NCI-H1105 (cell line): ENCODE measurements at regions not wholly inside any gene's neighbourhood (a gene's known extent, or its start where the extent isn't known, plus 50 kb on each side); places are given as distances from the start of the nearest gene placed in this dataset.
A peak's percentile ranks its signal among the peaks of the same experiment; 100 is the strongest.
"Not testable (repeated sequence)": the region's sequence is repeated elsewhere in the genome, so short reads cannot be mapped to it uniquely, and the experiment has no call there.

ENCODE experiments used
- DNase-seq: peaks from one replicate; lab custom pipeline; 2025; lab: John Stamatoyannopoulos, UW

DNA sequence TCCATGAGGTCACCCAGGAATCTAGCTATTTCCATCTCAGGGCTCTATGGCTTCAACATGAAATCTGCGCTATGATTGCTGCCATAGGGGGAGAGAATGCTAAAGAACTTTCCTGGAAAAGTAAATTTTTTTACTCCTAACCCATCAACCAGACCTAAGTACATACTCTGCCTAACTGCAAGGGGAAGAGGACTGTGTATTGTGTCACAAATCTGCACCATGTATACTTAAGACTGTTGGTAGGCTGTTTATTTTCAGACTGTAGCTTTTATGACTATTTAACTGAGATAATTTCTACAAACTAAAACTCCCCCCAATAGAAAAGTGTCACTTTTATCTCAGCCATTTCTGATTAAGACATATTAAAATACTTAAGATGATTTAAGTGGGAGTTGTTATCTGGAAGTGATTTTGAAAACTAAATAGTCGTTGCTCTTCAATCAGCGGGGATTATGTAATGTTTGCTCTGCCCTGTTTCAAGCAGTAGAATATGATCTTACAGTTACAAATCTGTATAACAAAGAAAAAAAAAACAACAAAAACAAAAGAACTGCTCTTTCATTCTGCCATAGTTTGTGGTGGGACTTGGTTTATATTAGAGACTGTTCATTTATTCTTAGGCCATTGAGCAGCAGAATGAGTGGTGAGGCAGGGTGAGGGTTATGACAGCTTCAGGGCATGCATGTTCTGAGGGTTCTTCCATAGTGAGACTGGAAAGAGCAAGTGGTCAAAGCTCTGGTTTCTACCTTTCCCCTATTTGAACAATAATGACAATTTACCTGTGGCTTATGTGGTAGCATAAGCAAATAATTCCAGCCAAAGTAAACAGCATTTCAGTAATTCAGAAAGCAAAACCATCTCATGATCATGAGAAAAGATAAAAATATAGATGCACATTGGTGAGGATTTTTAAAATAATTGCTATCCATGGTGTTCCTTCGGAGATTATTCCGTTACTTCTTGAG lies 126.3 kb upstream of the CEP162 start:
- no peak for DNase-seq

GRCh38 chr6:84350397-84350796 lies 123.0 kb upstream of the CEP162 start:
- no peak for DNase-seq

DNA sequence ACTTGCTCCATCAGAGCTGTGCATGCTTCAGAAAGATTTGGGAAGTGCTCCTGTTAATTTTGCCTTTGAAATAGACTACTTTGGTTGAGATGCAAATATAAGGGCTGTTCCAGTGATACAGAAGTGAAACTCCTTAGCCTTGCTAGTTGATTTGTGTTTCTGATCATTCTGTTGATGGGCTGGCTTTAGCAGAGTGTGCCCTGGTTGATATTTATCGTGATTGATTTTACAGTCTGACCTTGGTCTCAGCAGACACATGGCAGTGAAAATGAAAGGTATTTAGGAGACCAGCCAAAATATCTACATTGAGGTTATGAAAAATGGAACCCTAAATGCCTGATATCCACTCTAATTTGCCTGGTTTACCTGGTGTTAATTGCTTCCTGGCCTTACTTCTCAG lies 122.1 kb upstream of the CEP162 start:
- DNase-seq, result no peak

- DNase-seq, result no peak
Measured at GRCh38 chr6:84348801-84349200, 121.4 kb upstream of the CEP162 start.

DNA sequence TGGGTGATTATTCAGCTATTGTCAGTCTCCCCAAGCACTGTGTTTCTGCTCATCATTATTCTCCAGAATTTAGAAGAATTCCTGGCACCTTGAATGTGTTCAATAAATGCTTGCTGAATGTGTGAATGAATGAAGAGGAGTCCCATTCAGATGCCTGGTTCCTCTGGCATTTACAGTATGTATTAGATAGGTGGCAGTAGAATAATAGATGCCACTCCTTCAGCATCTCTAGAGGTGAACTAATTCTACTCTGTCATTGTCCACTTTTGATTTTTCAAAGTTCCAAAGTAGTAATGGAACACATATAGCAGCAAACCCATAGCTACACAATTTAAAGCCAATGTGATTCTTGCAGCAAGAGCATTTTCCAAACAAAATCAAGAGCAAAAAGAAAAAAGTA lies 118.9 kb upstream of the CEP162 start:
- DNase-seq, result no peak

- no peak for DNase-seq
Measured at GRCh38 chr6:84344005-84344404, 116.6 kb upstream of the CEP162 start.

DNA sequence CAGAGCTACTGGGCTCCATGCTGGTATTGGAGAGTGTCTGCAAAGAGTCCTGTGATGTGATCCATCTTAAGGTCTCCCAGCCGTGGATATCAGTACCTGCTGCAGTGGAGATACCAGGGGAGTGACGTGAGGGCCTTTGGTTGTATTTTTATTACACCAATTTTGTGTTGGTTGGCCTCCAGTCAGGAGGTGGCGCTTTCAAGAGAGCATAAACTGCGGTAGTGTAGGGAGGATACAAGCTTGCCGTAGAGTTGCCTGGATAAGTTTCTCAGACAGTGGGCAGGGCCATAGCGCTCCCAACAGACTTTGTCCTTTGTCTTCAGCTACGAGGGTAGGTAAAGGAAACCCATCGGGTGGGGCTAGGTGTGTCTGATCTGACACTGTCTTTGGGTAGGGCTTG lies 113.0 kb upstream of the CEP162 start:
- no peak for DNase-seq

- no peak for DNase-seq
Measured at GRCh38 chr6:84333842-84334241, 106.4 kb upstream of the CEP162 start.

DNA sequence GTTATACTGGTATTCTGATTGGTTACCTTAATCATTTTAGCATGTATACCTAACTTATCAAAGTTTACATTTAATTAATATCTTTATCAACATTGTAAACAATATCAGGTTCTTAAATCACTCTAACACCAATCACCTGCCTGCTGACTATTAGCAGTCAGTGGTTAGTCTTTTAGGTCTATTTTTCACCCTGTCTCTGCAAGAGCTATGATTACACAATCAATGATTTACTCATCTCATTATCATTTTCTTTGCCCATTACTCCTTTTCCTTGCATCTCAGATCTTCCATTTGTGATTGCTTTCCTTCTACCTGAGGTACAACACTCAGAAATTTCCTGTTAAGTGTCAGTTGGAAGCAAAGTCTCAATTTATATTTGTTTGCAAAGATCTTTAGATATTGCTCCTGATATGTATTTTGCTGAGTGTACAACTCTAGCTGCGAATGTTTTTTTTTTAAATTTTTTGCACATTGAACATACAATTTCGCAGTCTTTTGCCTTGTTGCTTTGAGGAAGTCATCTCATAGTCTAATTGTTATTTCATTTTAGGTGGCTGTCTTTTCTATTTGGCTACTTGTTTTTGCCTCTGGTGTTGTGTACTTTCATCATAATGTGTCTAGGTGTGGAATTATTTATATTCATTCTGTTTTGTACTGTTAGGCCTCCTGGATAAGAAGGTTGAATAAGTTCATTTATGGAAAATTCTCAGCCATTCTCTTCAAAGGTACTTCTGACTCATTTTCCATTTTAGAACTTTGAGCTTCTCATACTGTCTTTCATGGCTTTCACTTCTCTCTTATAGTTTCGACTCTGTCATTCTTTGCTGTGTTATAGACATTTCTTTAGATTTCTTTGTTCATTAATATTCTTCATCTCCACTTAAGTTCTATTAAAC lies 104.9 kb upstream of the CEP162 start:
- no peak for DNase-seq

DNA sequence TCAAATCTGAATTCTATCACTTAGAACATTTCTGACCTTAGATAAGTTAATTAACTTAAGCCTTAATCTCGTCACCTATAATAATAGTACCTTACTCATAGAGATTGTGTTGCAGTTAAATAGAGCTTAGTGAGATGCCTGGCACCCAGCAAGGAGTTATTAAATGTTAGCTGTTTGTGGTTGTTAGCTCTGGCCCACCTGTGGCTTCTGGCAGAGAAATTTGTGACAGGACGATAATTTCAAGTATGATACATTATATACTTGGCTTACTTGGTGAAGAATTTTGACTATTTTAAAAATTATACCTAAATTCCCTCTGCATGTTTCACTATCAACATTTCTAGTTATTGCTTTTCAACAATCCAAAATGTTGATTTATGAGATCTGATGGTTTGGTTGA lies 102.9 kb upstream of the CEP162 start:
- no peak for DNase-seq

DNA sequence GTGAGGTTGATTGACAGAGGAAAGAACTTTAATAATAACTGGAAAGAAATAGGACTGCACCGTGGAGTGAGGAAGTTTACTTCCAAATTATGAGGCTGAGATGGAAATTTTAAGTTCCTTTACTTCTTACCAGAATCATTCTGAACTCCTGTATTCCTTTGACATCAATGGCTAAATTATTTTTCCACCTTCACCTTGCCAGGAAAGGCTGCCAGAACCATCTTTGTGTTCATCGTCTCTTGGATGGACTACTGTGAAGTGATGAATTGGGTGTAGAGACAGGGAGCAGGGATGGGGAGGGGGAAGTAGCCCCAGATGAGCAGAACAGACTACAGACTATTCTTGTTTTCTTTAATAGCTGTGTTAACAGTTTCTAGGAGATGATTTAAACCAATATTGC lies 102.1 kb upstream of the CEP162 start:
- DNase-seq, result no peak

GRCh38 chr6:84329077-84329476 lies 101.6 kb upstream of the CEP162 start:
- DNase-seq, result no peak

- DNase-seq, result no peak
Measured at GRCh38 chr6:84317463-84317862, 90.0 kb upstream of the CEP162 start.

DNA sequence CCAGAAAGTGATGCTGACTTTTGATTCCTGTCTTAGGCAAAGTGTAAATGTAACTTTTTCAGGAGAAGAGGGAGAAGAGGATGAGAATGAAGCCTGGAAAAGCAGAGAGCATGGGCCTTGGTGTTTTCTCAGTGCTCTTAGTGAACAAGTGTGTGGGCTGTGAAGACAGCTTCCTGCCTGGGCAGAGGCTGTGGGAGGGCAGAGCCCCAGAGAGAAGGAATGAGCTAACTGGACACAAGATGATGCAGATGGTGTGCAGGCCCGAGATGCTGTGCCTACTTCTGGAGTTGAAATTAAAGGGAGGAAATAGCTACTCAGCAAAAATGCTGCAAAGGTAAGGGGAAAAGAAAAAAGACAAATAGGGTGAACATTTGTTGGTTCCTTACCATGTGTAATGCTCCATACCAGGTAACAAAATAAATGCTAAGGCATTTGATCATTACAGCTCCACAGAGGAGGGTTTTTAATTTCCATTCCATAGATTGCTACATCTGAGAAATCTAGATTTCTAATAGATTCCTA lies 87.0 kb upstream of the CEP162 start:
- DNase-seq, result no peak

DNA sequence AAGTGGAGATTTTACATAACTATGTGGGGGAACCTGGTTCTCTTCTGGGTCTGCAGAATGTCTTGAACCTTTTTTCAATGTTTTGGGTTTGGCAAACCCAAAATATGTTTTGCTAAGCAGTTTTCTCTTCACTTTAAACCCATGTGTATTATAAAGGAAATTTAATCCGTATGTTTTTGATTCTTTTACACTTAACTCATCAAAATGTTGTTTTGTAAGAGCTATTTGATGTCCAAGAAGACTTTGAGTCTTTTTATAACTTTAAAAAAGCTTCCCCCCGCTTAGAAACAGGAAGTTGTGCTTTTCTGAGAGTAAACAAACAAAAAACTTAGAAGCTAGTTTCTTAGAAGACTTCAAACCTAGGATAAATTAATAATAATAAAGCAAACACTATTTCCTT lies 81.9 kb upstream of the CEP162 start:
- no peak for DNase-seq

- no peak for DNase-seq
Measured at GRCh38 chr6:84304881-84305280, 77.4 kb upstream of the CEP162 start.

DNA sequence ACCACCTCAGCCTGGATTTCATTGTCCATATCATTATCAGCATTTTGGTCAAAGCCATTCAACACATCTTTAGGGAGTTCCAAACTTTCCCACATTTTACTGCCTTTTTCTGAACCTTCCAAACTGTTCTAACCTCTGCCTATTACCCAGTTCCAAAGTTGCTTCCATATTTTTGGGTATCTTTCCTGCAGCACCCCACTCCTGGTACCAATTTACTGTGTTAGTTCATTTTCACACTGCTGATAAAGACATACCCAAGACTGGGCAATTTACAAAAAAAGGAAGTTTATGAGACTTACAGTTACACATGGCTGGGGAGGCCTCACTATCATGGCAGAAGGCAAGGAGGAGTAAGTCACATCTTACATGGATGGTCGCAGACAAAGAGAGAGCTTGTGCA lies 63.6 kb upstream of the CEP162 start:
- DNase-seq, result not testable (repeated sequence)

GRCh38 chr6:84284428-84285049 lies 57.1 kb upstream of the CEP162 start:
- DNase-seq, result no peak

DNA sequence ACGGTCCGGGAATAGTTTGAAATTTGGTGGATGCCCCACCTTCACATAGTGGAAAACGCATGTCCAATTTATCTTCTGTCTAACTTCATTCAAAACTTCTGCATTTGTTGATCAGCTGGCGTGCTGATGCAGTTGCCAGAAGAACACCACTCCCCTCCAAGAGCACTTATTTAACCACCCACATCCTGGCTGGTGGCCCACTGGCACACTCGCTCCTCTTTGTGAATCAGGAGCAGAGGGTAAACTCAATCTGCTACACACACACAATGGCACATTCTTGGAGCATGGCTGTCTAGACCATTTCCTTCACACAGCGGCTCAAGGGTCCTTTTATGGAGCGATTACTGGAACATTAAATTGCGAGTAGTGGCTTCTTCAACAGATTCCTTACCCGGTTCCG lies 55.1 kb upstream of the CEP162 start:
- peak; percentile 8 for DNase-seq

GRCh38 chr6:84280639-84281038 lies 53.2 kb upstream of the CEP162 start:
- DNase-seq, result no peak

DNA sequence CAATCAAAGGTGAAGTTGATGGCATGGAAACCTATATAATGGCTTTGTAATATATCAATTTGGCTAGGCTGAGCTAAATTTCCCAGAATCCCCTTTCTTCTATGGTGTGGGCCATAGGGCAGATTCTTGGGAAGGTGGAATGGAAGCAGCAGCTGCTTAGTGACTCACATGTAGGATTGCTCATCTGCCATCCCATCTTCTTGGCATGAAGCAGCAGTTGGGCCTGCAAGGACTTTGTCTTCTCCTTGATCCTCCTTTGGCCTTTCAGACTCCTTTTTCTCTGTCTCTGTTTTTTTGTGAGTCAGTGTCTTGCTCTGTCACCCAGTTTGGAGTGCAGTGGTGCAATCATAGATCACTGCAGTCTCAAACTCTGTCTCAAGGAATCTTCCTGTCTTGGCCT lies 52.6 kb upstream of the CEP162 start:
- DNase-seq, result no peak

- DNase-seq, result no peak
Measured at GRCh38 chr6:84278321-84278998, 51.0 kb upstream of the CEP162 start.
